SK-N-SH treated with all-trans-retinoic acid at 6 μM for 48 hours (cell line): ENCODE measurements at regions not wholly inside any gene's neighbourhood (a gene's known extent, or its start where the extent isn't known, plus 50 kb on each side); places are given as distances from the start of the nearest gene placed in this dataset.

Experiments
- ATAC-seq: fragments of 200-7000 bp; cut with Tn5 transposase; 3 replicates; pipeline ENCODE4 v1.9.1; 2020; ENCODE audit warnings: mild to moderate bottlenecking, moderate library complexity
- ARNTL ChIP-seq: fragments of 450-650 bp; formaldehyde crosslinking; IDR thresholded peaks from 2 replicates; pipeline ENCODE4 v1.5.0; 2020; ENCODE audit warnings: low read depth, mild to moderate bottlenecking, moderate library complexity, borderline replicate concordance
- BACH2 ChIP-seq: fragments of 250-450 bp; sonication (Bioruptor Pico); IDR thresholded peaks from 2 replicates; pipeline ENCODE4 v1.9.0; 2021; ENCODE audit warnings: mild to moderate bottlenecking, borderline replicate concordance
- CREB5 ChIP-seq: fragments of 250-450 bp; sonication (Bioruptor Pico); IDR thresholded peaks from 2 replicates; pipeline ENCODE4 v1.5.1; 2020; ENCODE audit warnings: low read depth, mild to moderate bottlenecking, moderate library complexity
- CSDC2 ChIP-seq: fragments of 250-450 bp; sonication (Bioruptor Pico); IDR thresholded peaks from 2 replicates; pipeline ENCODE4 v1.5.0; 2020; ENCODE audit warnings: mild to moderate bottlenecking, moderate library complexity
- CSRNP3 ChIP-seq: fragments of 250-450 bp; sonication (Bioruptor Pico); IDR thresholded peaks from 2 replicates; pipeline ENCODE4 v1.5.1; 2021; ENCODE audit warnings: mild to moderate bottlenecking, moderate library complexity
- ESRRG ChIP-seq: fragments of 250-450 bp; sonication (Bioruptor Pico); IDR thresholded peaks from 2 replicates; pipeline ENCODE4 v1.6.1; 2021; ENCODE audit warnings: mild to moderate bottlenecking
- ISL1 ChIP-seq: fragments of 250-450 bp; sonication (Bioruptor Pico); IDR thresholded peaks from 2 replicates; pipeline ENCODE4 v2.1.2; 2022; ENCODE audit warnings: mild to moderate bottlenecking, moderate library complexity
- OSR1 ChIP-seq: fragments of 250-450 bp; sonication (Bioruptor Pico); IDR thresholded peaks from 2 replicates; pipeline ENCODE4 v1.8.0; 2022; ENCODE audit warnings: moderate library complexity, mild to moderate bottlenecking, inconsistent platforms
- PATZ1 ChIP-seq: fragments of 250-450 bp; sonication (Bioruptor Pico); IDR thresholded peaks from 2 replicates; pipeline ENCODE4 v1.8.0; 2020; ENCODE audit warnings: mild to moderate bottlenecking, moderate library complexity, borderline replicate concordance
- POU6F1 ChIP-seq: fragments of 250-450 bp; sonication (Bioruptor Pico); IDR thresholded peaks from 2 replicates; pipeline ENCODE4 v1.8.0; 2021; ENCODE audit warnings: low read depth, mild to moderate bottlenecking, moderate library complexity, borderline replicate concordance
- PPARA ChIP-seq: fragments of 250-450 bp; sonication (Bioruptor Pico); IDR thresholded peaks from 2 replicates; pipeline ENCODE4 v1.5.0; 2020; ENCODE audit warnings: mild to moderate bottlenecking, borderline replicate concordance
- RARB ChIP-seq: fragments of 250-450 bp; sonication (Bioruptor Pico); IDR thresholded peaks from 2 replicates; pipeline ENCODE4 v1.8.0; 2021; ENCODE audit warnings: mild to moderate bottlenecking, moderate library complexity
- SNAI2 ChIP-seq: fragments of 250-450 bp; sonication (Bioruptor Pico); IDR thresholded peaks from 2 replicates; pipeline ENCODE4 v1.5.0; 2020; ENCODE audit warnings: mild to moderate bottlenecking, moderate library complexity
- TCF4 ChIP-seq: fragments of 250-450 bp; sonication (Bioruptor Pico); IDR thresholded peaks from 2 replicates; pipeline ENCODE4 v1.8.0; 2021; ENCODE audit warnings: mild to moderate bottlenecking, moderate library complexity, borderline replicate concordance
- TOX ChIP-seq: fragments of 250-450 bp; sonication (Bioruptor Pico); IDR thresholded peaks from 2 replicates; pipeline ENCODE4 v1.8.0; 2021; ENCODE audit warnings: mild to moderate bottlenecking, moderate library complexity, borderline replicate concordance
- ZC3H10 ChIP-seq: fragments of 250-450 bp; sonication (Bioruptor Pico); IDR thresholded peaks from 2 replicates; pipeline ENCODE4 v1.5.1; 2021; ENCODE audit warnings: mild to moderate bottlenecking, moderate library complexity
- ZFP3 ChIP-seq: fragments of 250-450 bp; sonication (Bioruptor Pico); IDR thresholded peaks from 2 replicates; pipeline ENCODE4 v1.5.0; 2020; ENCODE audit warnings: mild to moderate bottlenecking, moderate library complexity
- ZFP30 ChIP-seq: fragments of 450-650 bp; formaldehyde crosslinking; IDR thresholded peaks from 2 replicates; pipeline ENCODE4 v1.5.0; 2022; ENCODE audit warnings: mild to moderate bottlenecking, moderate library complexity
- ZNF565 ChIP-seq: fragments of 450-650 bp; formaldehyde crosslinking; conservative IDR thresholded peaks from 2 replicates; pipeline ENCODE4 v1.5.0; 2020; ENCODE audit warnings: low read depth, mild to moderate bottlenecking, moderate library complexity
- ZNF70 ChIP-seq: fragments of 450-650 bp; formaldehyde crosslinking; IDR thresholded peaks from 2 replicates; pipeline ENCODE4 v1.5.0; 2020; ENCODE audit warnings: mild to moderate bottlenecking, moderate library complexity
- ZNF8 ChIP-seq: fragments of 450-650 bp; formaldehyde crosslinking; IDR thresholded peaks from 2 replicates; pipeline ENCODE4 v1.5.0; 2020; ENCODE audit warnings: mild to moderate bottlenecking, moderate library complexity
- TF ChIP-seq, protein P1 (sequence below): fragments of 250-450 bp; sonication (Bioruptor Pico); IDR thresholded peaks from 2 replicates; pipeline ENCODE4 v1.5.0; 2020; ENCODE audit warnings: mild to moderate bottlenecking, moderate library complexity

DNA sequence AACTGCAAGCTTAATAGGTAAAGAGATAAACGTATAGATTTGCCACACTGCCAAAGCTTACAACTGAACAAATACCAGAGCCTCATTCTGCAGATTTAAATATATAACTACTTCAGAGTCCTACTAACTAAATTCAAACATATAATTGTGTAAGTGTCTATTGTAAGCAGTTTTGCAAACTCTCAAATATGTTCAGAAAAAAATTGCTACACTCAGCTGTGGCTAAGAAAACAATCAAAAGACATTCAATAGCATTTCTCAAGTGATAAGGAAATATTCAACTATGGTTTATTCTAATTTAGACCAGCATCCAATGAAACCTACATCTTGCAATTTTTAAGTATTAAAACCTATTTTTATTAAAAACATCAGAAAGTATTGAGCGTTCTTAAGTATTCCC, 202.4 kb downstream of the KCTD12 start:
- ATAC-seq = no peak
- no peak for TF ChIP-seq SNAI2 (CRISPR knock-in tag)
- TF ChIP-seq CSRNP3 (CRISPR knock-in tag) = no peak
- no peak for TF ChIP-seq ZC3H10
- no peak for TF ChIP-seq ZNF8 (CRISPR knock-in tag)
- no peak for TF ChIP-seq ISL1

GRCh38 chr13:76683168-76683567, 203.0 kb downstream of the KCTD12 start:
- ATAC-seq = no peak
- TF ChIP-seq RARB = no peak
- no peak for TF ChIP-seq CSDC2 (CRISPR knock-in tag)
- no peak for TF ChIP-seq ZFP30 (CRISPR knock-in tag)
- TF ChIP-seq ISL1 = no peak
- TF ChIP-seq, protein P1, sequence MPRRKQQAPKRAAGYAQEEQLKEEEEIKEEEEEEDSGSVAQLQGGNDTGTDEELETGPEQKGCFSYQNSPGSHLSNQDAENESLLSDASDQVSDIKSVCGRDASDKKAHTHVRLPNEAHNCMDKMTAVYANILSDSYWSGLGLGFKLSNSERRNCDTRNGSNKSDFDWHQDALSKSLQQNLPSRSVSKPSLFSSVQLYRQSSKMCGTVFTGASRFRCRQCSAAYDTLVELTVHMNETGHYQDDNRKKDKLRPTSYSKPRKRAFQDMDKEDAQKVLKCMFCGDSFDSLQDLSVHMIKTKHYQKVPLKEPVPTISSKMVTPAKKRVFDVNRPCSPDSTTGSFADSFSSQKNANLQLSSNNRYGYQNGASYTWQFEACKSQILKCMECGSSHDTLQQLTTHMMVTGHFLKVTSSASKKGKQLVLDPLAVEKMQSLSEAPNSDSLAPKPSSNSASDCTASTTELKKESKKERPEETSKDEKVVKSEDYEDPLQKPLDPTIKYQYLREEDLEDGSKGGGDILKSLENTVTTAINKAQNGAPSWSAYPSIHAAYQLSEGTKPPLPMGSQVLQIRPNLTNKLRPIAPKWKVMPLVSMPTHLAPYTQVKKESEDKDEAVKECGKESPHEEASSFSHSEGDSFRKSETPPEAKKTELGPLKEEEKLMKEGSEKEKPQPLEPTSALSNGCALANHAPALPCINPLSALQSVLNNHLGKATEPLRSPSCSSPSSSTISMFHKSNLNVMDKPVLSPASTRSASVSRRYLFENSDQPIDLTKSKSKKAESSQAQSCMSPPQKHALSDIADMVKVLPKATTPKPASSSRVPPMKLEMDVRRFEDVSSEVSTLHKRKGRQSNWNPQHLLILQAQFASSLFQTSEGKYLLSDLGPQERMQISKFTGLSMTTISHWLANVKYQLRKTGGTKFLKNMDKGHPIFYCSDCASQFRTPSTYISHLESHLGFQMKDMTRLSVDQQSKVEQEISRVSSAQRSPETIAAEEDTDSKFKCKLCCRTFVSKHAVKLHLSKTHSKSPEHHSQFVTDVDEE (CRISPR knock-in tag) = no peak
- TF ChIP-seq PATZ1 (CRISPR knock-in tag) = no peak
- no peak for TF ChIP-seq PPARA (CRISPR knock-in tag)
- no peak for TF ChIP-seq OSR1 (CRISPR knock-in tag)
- no peak for TF ChIP-seq TOX (CRISPR knock-in tag)
- no peak for TF ChIP-seq POU6F1 (CRISPR knock-in tag)
- no peak for TF ChIP-seq ZNF70 (CRISPR knock-in tag)
- no peak for TF ChIP-seq CREB5
- TF ChIP-seq ZFP3 (CRISPR knock-in tag) = no peak
- no peak for TF ChIP-seq SNAI2 (CRISPR knock-in tag)
- no peak for TF ChIP-seq BACH2 (CRISPR knock-in tag)
- no peak for TF ChIP-seq ZC3H10
- no peak for TF ChIP-seq ARNTL (CRISPR knock-in tag)
- TF ChIP-seq ZNF8 (CRISPR knock-in tag) = no peak
- TF ChIP-seq ZNF565 (CRISPR knock-in tag) = no peak
- TF ChIP-seq, all 23 proteins: peak for 0

GRCh38 chr13:76680112-76680511, 206.1 kb downstream of the KCTD12 start:
- ATAC-seq = no peak
- TF ChIP-seq ZC3H10 = no peak
- TF ChIP-seq RARB = no peak
- no peak for TF ChIP-seq CSDC2 (CRISPR knock-in tag)
- no peak for TF ChIP-seq CSRNP3 (CRISPR knock-in tag)
- no peak for TF ChIP-seq BACH2 (CRISPR knock-in tag)
- no peak for TF ChIP-seq TCF4 (CRISPR knock-in tag)
- no peak for TF ChIP-seq PATZ1 (CRISPR knock-in tag)
- no peak for TF ChIP-seq PPARA (CRISPR knock-in tag)
- TF ChIP-seq ISL1 = no peak
- TF ChIP-seq OSR1 (CRISPR knock-in tag) = no peak
- no peak for TF ChIP-seq POU6F1 (CRISPR knock-in tag)
- TF ChIP-seq ESRRG (CRISPR knock-in tag) = no peak
- no peak for TF ChIP-seq ZFP30 (CRISPR knock-in tag)
- no peak for TF ChIP-seq SNAI2 (CRISPR knock-in tag)
